HG02571 (cell line): ENCODE measurements at regions not wholly inside any gene's neighbourhood (a gene's known extent, or its start where the extent isn't known, plus 50 kb on each side); places are given as distances from the start of the nearest gene placed in this dataset.

Experiments used
- ATAC-seq: cut with Tn5 transposase; IDR thresholded peaks from one replicate; pipeline ENCODE4 v1.9.1; 2021; ENCODE audit warnings: mild to moderate bottlenecking, moderate library complexity; ENCODE audit not compliant: unreplicated experiment

DNA sequence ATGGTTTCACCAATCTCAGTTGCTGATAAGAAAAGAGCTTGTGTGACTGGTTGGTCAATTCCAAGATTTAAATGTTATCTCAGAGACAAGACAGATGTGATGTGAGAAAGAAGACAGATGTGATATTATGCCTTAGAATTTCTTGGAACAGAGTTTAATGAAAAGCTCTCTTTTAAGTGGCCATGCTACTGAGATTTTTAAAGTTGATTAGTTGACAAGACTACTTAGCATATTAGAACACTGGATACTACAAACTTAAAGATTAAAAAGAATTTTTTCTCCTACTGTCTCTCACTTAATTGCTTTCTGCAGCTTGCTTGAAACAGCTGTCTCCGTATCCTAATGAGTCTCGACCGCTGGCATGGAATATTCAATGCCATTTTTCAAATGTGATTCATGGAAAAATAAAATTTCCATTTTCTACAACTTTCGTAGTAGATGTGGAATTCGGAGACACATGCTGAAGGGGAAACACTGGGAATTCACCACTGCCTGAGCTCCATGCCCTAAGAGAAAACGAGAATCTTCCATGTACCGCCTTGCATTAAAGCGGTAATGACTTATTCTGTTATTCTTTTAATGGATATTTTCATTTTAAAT lies 634.2 kb upstream of the SETBP1 start:
- ATAC-seq, result no peak

GRCh38 chr18:44047585-44047984 lies 633.1 kb upstream of the SETBP1 start:
- no peak for ATAC-seq

GRCh38 chr18:44048435-44048834 lies 632.3 kb upstream of the SETBP1 start:
- ATAC-seq, result no peak

GRCh38 chr18:44048846-44049245 lies 631.8 kb upstream of the SETBP1 start:
- ATAC-seq, result no peak

GRCh38 chr18:44051026-44051425 lies 629.7 kb upstream of the SETBP1 start:
- no peak for ATAC-seq

GRCh38 chr18:44054514-44054913 lies 626.2 kb upstream of the SETBP1 start:
- no peak for ATAC-seq

- no peak for ATAC-seq
These were observed 620.5 kb upstream of the SETBP1 start for GRCh38 chr18:44060197-44060596.

DNA sequence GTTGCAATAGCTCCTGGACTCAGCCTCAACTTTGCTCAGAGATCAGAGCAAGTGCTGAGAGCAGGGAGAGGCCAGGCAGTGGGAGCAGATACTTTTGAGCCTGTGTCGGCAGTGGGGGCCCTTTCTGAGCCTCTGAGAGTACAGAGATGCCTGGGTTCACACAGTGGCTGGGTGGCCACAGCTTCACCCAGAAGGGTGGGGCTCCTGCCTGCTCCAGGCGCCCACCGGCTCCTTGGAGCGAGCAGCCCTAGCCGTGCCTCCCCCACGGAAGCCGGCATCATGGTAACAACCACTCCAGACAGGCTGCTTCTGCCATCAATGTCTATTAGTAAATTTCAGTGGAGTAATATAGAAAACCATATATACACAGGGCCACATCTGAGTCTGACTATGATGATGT lies 619.2 kb upstream of the SETBP1 start:
- ATAC-seq, result no peak

GRCh38 chr18:44062345-44062744 lies 618.3 kb upstream of the SETBP1 start:
- no peak for ATAC-seq

- no peak for ATAC-seq
These were observed 615.5 kb upstream of the SETBP1 start for GRCh38 chr18:44065206-44065605.

- no peak for ATAC-seq
These were observed 614.1 kb upstream of the SETBP1 start for GRCh38 chr18:44066541-44066940.

DNA sequence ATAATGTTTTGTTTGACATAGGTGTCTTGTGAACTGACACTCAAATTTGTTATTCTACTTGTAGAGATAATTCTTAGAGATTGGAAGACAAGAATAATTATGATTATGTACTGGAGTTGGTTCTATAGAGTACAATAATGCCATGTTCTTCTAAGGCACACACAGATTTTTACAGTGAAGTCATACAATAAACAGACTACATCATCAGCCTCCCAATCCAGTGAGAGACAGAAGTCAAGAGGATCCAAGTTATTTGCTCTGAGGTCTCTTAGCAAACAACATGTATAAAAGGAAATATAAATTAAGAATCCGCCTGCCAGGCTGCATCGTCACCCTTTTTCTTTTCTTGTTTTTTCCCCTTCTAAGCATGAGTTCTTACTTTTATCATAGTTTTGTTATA lies 613.5 kb upstream of the SETBP1 start:
- no peak for ATAC-seq

GRCh38 chr18:44075038-44075437 lies 605.6 kb upstream of the SETBP1 start:
- ATAC-seq, result no peak

- no peak for ATAC-seq
These were observed 601.1 kb upstream of the SETBP1 start for GRCh38 chr18:44079606-44080005.

DNA sequence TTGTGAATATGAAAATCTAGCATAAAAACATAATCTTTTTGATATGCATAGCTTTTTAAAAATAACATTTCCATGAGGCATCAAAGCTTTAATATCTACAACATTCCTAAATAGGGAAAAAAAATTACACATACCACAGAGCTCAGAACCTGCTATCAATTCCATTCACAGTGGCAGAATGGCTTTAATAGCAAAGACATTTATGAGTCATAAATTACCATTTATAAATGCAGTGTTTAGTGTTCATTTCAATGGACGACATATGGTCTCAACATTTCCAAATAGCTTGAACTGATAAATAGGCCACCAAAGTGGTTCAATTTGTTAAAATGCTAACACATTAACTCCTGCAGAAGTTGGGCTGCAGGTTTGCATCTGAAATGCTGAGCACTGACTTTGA lies 600.6 kb upstream of the SETBP1 start:
- no peak for ATAC-seq

DNA sequence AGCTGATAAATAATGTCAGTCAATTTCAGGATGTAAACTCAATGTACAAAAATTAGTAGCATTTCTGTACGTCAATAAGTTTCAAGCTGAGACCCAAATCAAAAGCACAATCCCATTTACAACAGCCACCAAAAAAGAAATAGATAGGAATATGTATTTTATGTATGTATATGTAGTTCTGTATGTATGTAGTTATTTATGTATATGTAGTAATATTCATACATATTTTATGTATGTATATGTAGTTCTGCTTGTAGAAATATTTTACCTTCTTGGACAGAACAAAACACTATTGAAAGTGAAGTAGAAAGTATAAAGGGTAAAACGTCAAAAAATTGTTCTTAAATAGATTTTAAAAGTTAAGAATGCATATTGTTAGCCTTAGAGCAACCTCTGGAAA lies 591.0 kb upstream of the SETBP1 start:
- no peak for ATAC-seq

DNA sequence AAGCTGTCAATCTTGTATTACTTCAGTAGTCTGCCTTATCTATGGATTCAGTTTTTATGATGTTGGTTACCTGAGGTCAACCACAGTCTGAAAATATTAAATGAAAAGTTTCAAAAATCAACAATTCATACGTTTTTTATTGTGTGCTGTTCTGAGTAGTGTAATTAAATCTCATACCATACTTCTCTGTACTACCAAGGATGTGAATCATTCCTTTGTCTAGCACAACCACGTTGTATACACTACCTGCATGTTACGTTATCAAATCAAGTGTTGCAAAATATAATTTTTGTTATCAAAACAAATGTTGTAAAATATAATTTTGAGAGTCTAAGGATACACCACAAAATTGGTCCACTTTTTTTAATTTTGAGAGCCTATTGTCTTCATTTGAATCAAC lies 590.2 kb upstream of the SETBP1 start:
- no peak for ATAC-seq

- ATAC-seq, result no peak
These were observed 587.4 kb upstream of the SETBP1 start for GRCh38 chr18:44093253-44093652.

GRCh38 chr18:44096016-44096415 lies 584.7 kb upstream of the SETBP1 start:
- ATAC-seq, result no peak

GRCh38 chr18:44098551-44099098 lies 582.1 kb upstream of the SETBP1 start:
- ATAC-seq, result no peak

DNA sequence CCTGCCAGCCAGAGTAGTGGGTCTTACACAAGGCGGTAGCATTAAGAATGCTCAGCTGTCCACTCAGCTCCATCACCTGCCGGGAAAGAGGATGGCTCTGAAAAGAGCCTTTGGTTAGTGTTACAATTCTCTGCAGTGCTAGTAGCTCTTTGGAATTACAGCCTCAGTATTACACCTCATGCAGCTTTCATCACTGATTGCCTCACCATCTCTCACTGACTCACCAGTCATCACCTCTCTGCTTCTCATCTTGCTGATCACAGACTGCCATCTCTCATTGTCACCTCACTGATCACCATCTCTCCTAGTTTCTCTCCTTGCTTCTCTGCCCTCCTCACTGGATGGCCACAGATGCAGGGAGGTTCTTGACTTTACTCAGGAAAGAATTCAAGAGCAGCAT lies 573.5 kb upstream of the SETBP1 start:
- ATAC-seq, result no peak

- ATAC-seq, result no peak
These were observed 569.4 kb upstream of the SETBP1 start for GRCh38 chr18:44111337-44111736.

DNA sequence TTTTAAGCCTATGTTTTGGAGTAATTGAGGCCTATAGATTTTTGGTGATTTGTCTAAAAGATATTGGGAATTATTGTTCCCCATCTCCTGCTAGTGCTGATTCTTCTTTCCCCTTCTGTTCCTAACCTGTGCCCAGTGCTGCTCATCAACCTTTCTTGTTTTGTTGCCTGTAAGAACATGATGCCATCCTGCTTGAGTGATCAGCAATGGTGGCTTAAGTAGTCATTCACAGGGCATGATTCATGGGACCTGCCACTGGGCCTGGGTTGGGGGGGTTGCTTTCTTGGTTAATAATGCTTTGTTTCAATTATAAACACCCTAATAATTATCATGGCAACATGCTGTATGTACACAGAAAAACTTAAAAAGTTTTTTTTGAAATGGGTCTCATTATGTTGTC lies 562.9 kb upstream of the SETBP1 start:
- ATAC-seq, result no peak
